Thymus (tissue), 11 donors: ENCODE measurements at regions not wholly inside any gene's neighbourhood (a gene's known extent, or its start where the extent isn't known, plus 50 kb on each side); places are given as distances from the start of the nearest gene placed in this dataset.

ENCODE experiments used
- DNase-seq, 9 donors: peaks; one replicate each; pipeline ENCODE4 v3.0.0-alpha.2; 2013; ENCODE audit warnings: low spot score in 9 of 9, low read depth in 6 of 9, missing footprints in 1 of 9
- H3K27ac ChIP-seq, 2 donors: one replicate each; pipeline ENCODE4 v1.5.1; 2013; ENCODE audit warnings: control low read depth in 1 of 2, low read depth in 1 of 2, low read length in 1 of 2, mild to moderate bottlenecking in 1 of 2, moderate library complexity in 1 of 2
- H3K27me3 ChIP-seq, 2 donors: one replicate each; pipeline ENCODE4 v1.5.1; 2013; ENCODE audit warnings: low read length in 1 of 2; ENCODE audit not compliant: control insufficient read depth in 2 of 2, insufficient read depth in 1 of 2
- H3K36me3 ChIP-seq, 2 donors: one replicate each; pipeline ENCODE4 v1.5.1; 2013; ENCODE audit warnings: low read length in 1 of 2, mild to moderate bottlenecking in 1 of 2, moderate library complexity in 1 of 2; ENCODE audit not compliant: control insufficient read depth in 2 of 2, insufficient read depth in 2 of 2
- H3K4me1 ChIP-seq, 2 donors: one replicate each; pipeline ENCODE4 v1.5.1; 2013; ENCODE audit warnings: low read length in 2 of 2; ENCODE audit not compliant: control insufficient read depth in 2 of 2, insufficient read depth in 2 of 2
- H3K4me3 ChIP-seq, 2 donors: one replicate each; pipeline ENCODE4 v1.5.1; 2013; ENCODE audit warnings: low read length in 2 of 2, control low read depth in 1 of 2, mild to moderate bottlenecking in 1 of 2
- H3K9me3 ChIP-seq, 2 donors: one replicate each; pipeline ENCODE4 v1.5.1; 2013; ENCODE audit warnings: low read length in 1 of 2, mild to moderate bottlenecking in 1 of 2; ENCODE audit not compliant: control insufficient read depth in 2 of 2, insufficient read depth in 1 of 2
- WGBS: extraction: QIAGEN DNeasy Blood & Tissue Kit; methylation state at CpG from one replicate; pipeline ENCODE4 v1.1.7; 2013; 5-methylcytosine and 5-hydroxymethylcytosine counted together
- donor health status: healthy.

DNA sequence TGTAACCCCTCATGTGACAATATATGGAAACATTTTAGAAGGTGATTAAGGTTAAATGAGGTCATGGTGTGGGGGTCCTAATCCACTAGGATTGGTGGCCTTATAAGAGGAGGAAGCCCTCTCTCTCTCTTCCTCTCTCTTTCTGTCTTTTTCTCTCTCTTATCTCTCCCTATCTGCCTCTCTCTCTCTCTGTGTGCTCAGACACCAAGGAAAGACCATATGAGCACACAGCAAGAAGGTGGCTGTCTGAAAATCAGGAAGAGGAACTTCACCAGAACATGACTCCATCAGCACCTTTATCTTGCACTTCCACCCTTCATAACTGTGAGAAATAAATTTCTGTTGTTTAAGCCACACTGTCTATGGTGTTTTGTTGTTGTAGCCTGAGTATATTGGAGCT, 1472.2 kb downstream of the PCDH7 start:
- no peaks in the 10 kb centered on the region for H3K4me1 ChIP-seq
- no peak for DNase-seq
- H3K9me3 ChIP-seq: peaks cover 0 to 15% of the 10 kb centered on the region in 2 donors
- no peak overlapping the region for H3K4me3 ChIP-seq
- H3K36me3 ChIP-seq: no peaks in the 10 kb centered on the region
- H3K27me3 ChIP-seq: no peaks in the 10 kb centered on the region
- no peak overlapping the region for H3K27ac ChIP-seq

GRCh38 chr4:32192991-32193390, 1472.8 kb downstream of the PCDH7 start:
- no peaks in the 10 kb centered on the region for H3K4me1 ChIP-seq
- H3K27me3 ChIP-seq: no peaks in the 10 kb centered on the region
- H3K9me3 ChIP-seq: peaks cover 0 to 15% of the 10 kb centered on the region in 2 donors
- WGBS: 94% methylated on average over 4 of the region's 4 CpGs
- no peaks in the 10 kb centered on the region for H3K36me3 ChIP-seq
- no peak overlapping the region for H3K4me3 ChIP-seq
- H3K27ac ChIP-seq: no peak overlapping the region
- DNase-seq: no peak

GRCh38 chr4:32196950-32197688, 1477.0 kb downstream of the PCDH7 start:
- Histone ChIP-seq H3K27ac (no peak overlapping the region), H3K4me1 (no peaks in the 10 kb centered on the region), H3K4me3 (no peak overlapping the region), H3K9me3 (no peaks in the 10 kb centered on the region), H3K36me3 (no peaks in the 10 kb centered on the region), H3K27me3 (no peaks in the 10 kb centered on the region)
- no peak for DNase-seq
- 84% methylated on average over 10 of the region's 10 CpGs for WGBS

DNA sequence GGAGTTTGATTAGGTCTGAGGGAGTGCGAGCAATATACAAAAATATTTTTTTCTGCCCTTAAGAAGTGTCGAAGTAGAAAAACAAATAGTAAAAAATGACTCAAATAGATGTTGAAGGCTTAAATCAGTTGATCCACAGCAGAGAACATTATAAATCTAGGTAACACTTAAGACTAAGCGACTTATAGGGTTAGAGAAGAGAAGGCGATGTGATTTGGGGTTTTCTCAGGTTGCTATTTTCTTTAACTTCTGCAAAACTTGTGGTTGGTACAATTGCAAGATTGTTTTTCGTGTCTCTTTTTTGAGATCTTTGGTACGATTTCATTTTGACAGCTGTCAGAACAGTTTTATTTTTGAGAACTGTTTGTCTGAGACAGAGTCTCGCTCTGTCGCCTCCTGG, 1479.5 kb downstream of the PCDH7 start:
- Histone ChIP-seq H3K27ac (no peak overlapping the region), H3K4me3 (no peak overlapping the region), H3K9me3 (peaks cover 0 to 2% of the 10 kb centered on the region in 2 donors), H3K36me3 (no peaks in the 10 kb centered on the region), H3K4me1 (no peaks in the 10 kb centered on the region), H3K27me3 (no peaks in the 10 kb centered on the region)
- DNase-seq: no peak
- WGBS: 76% methylated on average over 8 of the region's 8 CpGs

GRCh38 chr4:32203340-32203739, 1483.2 kb downstream of the PCDH7 start:
- no peak overlapping the region for H3K4me3 ChIP-seq

GRCh38 chr4:32206756-32207155, 1486.6 kb downstream of the PCDH7 start:
- no peaks in the 10 kb centered on the region for H3K27me3 ChIP-seq
- 81% methylated on average over 3 of the region's 3 CpGs for WGBS

More at GRCh38 chr4:32203340-32203739, 1483.2 kb downstream of the PCDH7 start:
- no peaks in the 10 kb centered on the region for H3K36me3 ChIP-seq
- no peak overlapping the region for H3K27ac ChIP-seq
- H3K4me1 ChIP-seq: no peaks in the 10 kb centered on the region
- DNase-seq: no peak
- H3K9me3 ChIP-seq: peaks cover 0 to 5% of the 10 kb centered on the region in 2 donors
- H3K27me3 ChIP-seq: no peaks in the 10 kb centered on the region

DNA sequence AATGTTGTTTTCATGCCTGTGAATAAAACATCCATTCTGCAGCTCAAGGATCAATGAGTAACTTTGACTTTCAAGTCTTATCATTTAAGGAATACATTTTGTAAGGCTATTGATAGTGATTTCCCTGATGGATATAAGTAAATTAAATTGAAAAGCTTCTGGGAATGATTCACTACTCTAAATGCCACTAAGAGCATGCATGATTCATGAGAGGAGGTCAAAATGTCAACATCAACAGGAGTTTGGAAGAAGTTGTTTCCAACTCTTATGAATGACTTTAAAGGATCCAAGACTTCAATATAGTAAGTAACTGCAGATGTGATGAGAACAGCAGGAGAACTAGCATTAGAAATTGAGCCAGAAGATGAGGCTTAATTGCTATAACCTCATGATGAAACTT, 1487.3 kb downstream of the PCDH7 start:
- H3K4me3 ChIP-seq: no peak overlapping the region
- no peaks in the 10 kb centered on the region for H3K4me1 ChIP-seq
- H3K27me3 ChIP-seq: no peaks in the 10 kb centered on the region
- no peak for DNase-seq
- H3K9me3 ChIP-seq: peaks cover 0 to 5% of the 10 kb centered on the region in 2 donors
- H3K27ac ChIP-seq: no peak overlapping the region
- no peaks in the 10 kb centered on the region for H3K36me3 ChIP-seq

More at GRCh38 chr4:32206756-32207155, 1486.6 kb downstream of the PCDH7 start:
- Histone ChIP-seq H3K9me3 (peaks cover 0 to 5% of the 10 kb centered on the region in 2 donors), H3K4me3 (no peak overlapping the region), H3K4me1 (no peaks in the 10 kb centered on the region), H3K27ac (no peak overlapping the region), H3K36me3 (no peaks in the 10 kb centered on the region)
- no peak for DNase-seq

DNA sequence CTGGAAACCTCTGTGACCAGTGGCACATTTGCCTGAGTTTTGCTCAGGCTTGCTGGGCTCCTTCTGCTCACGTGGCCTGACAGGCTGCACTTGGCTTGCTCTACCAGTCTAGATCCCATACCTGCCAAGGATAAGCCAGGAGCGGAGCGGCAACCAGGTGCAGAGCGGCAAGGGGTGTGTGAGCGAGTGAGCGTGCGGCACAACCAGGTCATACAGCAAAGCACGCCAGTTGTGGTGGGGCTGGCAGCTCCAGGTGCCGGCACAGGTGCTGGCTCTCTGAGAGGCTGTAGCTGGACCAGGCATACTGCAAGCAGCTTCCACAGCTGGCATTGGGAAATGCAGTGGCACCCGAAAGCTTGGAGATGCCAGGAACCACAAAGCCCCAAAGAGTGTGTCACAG, 1495.1 kb downstream of the PCDH7 start:
- WGBS: 95% methylated on average over 10 of the region's 10 CpGs
- no peak overlapping the region for H3K4me3 ChIP-seq
- H3K4me1 ChIP-seq: no peaks in the 10 kb centered on the region
- H3K27me3 ChIP-seq: no peaks in the 10 kb centered on the region
- no peak overlapping the region for H3K27ac ChIP-seq
- no peak for DNase-seq
- no peaks in the 10 kb centered on the region for H3K36me3 ChIP-seq
- H3K9me3 ChIP-seq: peaks cover 0 to 13% of the 10 kb centered on the region in 2 donors

GRCh38 chr4:32216502-32216901, 1496.3 kb downstream of the PCDH7 start:
- 92% methylated on average over 9 of the region's 9 CpGs for WGBS
- no peaks in the 10 kb centered on the region for H3K4me1 ChIP-seq

More at GRCh38 chr4:32216502-32216901, 1496.3 kb downstream of the PCDH7 start:
- no peak for DNase-seq
- H3K27me3 ChIP-seq: no peaks in the 10 kb centered on the region
- no peak overlapping the region for H3K4me3 ChIP-seq
- no peak overlapping the region for H3K27ac ChIP-seq
- peaks cover 0 to 13% of the 10 kb centered on the region in 2 donors for H3K9me3 ChIP-seq
- no peaks in the 10 kb centered on the region for H3K36me3 ChIP-seq
